ENCODE measurements at regions not wholly inside any gene's neighbourhood (a gene's known extent, or its start where the extent isn't known, plus 50 kb on each side); places are given as distances from the start of the nearest gene placed in this dataset.

DNA sequence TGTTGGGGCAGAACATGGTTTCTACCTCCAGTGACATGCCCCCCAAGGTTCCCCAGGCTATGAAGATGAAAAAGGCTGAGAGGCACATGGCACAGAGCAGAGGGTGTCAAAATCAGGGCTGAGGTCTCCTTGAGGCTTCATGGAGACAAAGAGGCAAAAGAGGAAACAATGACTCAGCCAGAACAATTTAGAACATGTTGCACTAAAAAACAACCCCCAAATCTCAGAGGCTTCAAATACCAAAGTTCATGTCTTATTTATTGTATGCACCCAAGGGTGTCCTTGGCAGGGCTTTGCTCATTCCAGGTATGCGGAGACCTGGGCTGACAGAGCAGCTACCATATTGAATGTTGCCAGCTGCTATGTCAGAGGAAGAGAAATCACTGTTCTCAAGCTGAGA is 964.1 kb downstream of the GRID1 start:
- Mint-ChIP-seq H3K36me3 (ENCODE audit: low read depth) (peaks cover 17% of the 10 kb centered on the region; the same call in 2 of the 3 replicates), H3K4me1 (no peaks in the 10 kb centered on the region; the same call in 1 of the 3 replicates), H3K9me3 (peaks cover 76% of the 10 kb centered on the region), H3K27me3 (ENCODE audit: insufficient read depth, low read depth, poor library complexity) (peaks cover 3% of the 10 kb centered on the region), H3K4me3 (no peak overlapping the region), H3K27ac (no peak overlapping the region)
- Histone ChIP-seq H3K4me1 (ENCODE audit: insufficient read depth) (no peaks in the 10 kb centered on the region), H3K27me3 (ENCODE audit: insufficient read depth) (no peaks in the 10 kb centered on the region), H3K79me2 (replicated peaks; ENCODE audit: insufficient read depth) (no peaks in the 10 kb centered on the region), H3K9me2 (ENCODE audit: insufficient read depth) (no peaks in the 10 kb centered on the region), H3K4me2 (no peak overlapping the region), H3K27ac (ENCODE audit: low read depth) (no peak overlapping the region), H3K36me3 (ENCODE audit: insufficient read depth) (no peaks in the 10 kb centered on the region), H3F3A (replicated peaks; ENCODE audit: low read depth) (no peaks in the 10 kb centered on the region), H3K4me3 (no peak overlapping the region), H4K20me1 (replicated peaks; ENCODE audit: insufficient read depth) (no peaks in the 10 kb centered on the region), H2AFZ (no peak overlapping the region)
- DNase-seq (ENCODE audit: low spot score) (no peak), ATAC-seq (no peak)
- TF ChIP-seq ZNF331 (CRISPR knock-in tag; IDR thresholded peaks at IDR 0.05; ENCODE audit: low read depth) (no peak), JUNB (IDR thresholded peaks at IDR 0.05; ENCODE audit: unreplicated experiment) (no peak)

DNA sequence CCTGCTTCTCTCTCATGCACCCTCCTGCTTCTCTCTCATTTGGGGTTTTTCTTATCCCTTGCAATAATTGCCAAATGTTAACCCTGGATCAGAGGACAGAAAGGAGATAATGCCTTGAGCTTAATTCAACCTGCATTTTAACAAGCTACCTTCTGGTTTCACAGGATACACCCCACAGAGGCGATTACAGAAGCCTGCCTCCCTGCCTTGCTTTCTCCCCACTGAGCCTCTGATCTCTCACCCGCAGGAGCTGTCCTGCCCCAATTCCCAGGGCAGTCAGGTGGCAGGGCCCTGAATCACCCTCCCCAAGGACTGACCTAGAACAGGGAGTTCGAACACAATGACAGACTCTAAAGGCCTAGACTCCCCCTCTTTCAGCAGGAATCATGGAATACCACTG is 959.5 kb downstream of the GRID1 start:
- Mint-ChIP-seq H3K9me3 (peaks cover 82% of the 10 kb centered on the region), H3K4me1 (no peaks in the 10 kb centered on the region; the same call in 1 of the 3 replicates), H3K36me3 (ENCODE audit: low read depth) (peaks cover 19% of the 10 kb centered on the region), H3K27ac (no peak overlapping the region), H3K27me3 (ENCODE audit: insufficient read depth, low read depth, poor library complexity) (peaks cover 3% of the 10 kb centered on the region), H3K4me3 (no peak overlapping the region)
- Histone ChIP-seq H3F3A (replicated peaks; ENCODE audit: low read depth) (no peaks in the 10 kb centered on the region), H3K36me3 (ENCODE audit: insufficient read depth) (no peaks in the 10 kb centered on the region), H3K4me1 (ENCODE audit: insufficient read depth) (no peaks in the 10 kb centered on the region), H4K20me1 (replicated peaks; ENCODE audit: insufficient read depth) (no peaks in the 10 kb centered on the region), H3K4me3 (no peak overlapping the region), H3K9me2 (ENCODE audit: insufficient read depth) (no peaks in the 10 kb centered on the region), H3K27ac (ENCODE audit: low read depth) (no peak overlapping the region), H2AFZ (no peak overlapping the region), H3K79me2 (replicated peaks; ENCODE audit: insufficient read depth) (no peaks in the 10 kb centered on the region), H3K4me2 (no peak overlapping the region), H3K27me3 (ENCODE audit: insufficient read depth) (no peaks in the 10 kb centered on the region)
- ATAC-seq (no peak), DNase-seq (ENCODE audit: low spot score) (no peak)
- TF ChIP-seq STAT1 (IDR thresholded peaks at IDR 0.05; ENCODE audit: unreplicated experiment) = no peak
- no peak for TF ChIP-seq CREB1 (CRISPR knock-in tag; IDR thresholded peaks at IDR 0.05; ENCODE audit: low read depth)
- TF ChIP-seq, protein P1, sequence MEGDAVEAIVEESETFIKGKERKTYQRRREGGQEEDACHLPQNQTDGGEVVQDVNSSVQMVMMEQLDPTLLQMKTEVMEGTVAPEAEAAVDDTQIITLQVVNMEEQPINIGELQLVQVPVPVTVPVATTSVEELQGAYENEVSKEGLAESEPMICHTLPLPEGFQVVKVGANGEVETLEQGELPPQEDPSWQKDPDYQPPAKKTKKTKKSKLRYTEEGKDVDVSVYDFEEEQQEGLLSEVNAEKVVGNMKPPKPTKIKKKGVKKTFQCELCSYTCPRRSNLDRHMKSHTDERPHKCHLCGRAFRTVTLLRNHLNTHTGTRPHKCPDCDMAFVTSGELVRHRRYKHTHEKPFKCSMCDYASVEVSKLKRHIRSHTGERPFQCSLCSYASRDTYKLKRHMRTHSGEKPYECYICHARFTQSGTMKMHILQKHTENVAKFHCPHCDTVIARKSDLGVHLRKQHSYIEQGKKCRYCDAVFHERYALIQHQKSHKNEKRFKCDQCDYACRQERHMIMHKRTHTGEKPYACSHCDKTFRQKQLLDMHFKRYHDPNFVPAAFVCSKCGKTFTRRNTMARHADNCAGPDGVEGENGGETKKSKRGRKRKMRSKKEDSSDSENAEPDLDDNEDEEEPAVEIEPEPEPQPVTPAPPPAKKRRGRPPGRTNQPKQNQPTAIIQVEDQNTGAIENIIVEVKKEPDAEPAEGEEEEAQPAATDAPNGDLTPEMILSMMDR (conservative IDR thresholded peaks at IDR 0.05; ENCODE audit: low read depth in 2 of 2) = no peak
- no peak for TF ChIP-seq EZH2phosphoT487 (IDR thresholded peaks at IDR 0.05; ENCODE audit: unreplicated experiment)
- TF ChIP-seq, protein P2, sequence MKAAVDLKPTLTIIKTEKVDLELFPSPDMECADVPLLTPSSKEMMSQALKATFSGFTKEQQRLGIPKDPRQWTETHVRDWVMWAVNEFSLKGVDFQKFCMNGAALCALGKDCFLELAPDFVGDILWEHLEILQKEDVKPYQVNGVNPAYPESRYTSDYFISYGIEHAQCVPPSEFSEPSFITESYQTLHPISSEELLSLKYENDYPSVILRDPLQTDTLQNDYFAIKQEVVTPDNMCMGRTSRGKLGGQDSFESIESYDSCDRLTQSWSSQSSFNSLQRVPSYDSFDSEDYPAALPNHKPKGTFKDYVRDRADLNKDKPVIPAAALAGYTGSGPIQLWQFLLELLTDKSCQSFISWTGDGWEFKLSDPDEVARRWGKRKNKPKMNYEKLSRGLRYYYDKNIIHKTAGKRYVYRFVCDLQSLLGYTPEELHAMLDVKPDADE (IDR thresholded peaks at IDR 0.05) = no peak
- TF ChIP-seq JUNB (IDR thresholded peaks at IDR 0.05; ENCODE audit: unreplicated experiment) = no peak
- TF ChIP-seq, protein P3, sequence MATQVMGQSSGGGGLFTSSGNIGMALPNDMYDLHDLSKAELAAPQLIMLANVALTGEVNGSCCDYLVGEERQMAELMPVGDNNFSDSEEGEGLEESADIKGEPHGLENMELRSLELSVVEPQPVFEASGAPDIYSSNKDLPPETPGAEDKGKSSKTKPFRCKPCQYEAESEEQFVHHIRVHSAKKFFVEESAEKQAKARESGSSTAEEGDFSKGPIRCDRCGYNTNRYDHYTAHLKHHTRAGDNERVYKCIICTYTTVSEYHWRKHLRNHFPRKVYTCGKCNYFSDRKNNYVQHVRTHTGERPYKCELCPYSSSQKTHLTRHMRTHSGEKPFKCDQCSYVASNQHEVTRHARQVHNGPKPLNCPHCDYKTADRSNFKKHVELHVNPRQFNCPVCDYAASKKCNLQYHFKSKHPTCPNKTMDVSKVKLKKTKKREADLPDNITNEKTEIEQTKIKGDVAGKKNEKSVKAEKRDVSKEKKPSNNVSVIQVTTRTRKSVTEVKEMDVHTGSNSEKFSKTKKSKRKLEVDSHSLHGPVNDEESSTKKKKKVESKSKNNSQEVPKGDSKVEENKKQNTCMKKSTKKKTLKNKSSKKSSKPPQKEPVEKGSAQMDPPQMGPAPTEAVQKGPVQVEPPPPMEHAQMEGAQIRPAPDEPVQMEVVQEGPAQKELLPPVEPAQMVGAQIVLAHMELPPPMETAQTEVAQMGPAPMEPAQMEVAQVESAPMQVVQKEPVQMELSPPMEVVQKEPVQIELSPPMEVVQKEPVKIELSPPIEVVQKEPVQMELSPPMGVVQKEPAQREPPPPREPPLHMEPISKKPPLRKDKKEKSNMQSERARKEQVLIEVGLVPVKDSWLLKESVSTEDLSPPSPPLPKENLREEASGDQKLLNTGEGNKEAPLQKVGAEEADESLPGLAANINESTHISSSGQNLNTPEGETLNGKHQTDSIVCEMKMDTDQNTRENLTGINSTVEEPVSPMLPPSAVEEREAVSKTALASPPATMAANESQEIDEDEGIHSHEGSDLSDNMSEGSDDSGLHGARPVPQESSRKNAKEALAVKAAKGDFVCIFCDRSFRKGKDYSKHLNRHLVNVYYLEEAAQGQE (IDR thresholded peaks at IDR 0.05; ENCODE audit: unreplicated experiment) = no peak
- no peak for TF ChIP-seq NANOG (IDR thresholded peaks at IDR 0.05; ENCODE audit: borderline replicate concordance)
- no peak for TF ChIP-seq EZH2 (IDR thresholded peaks at IDR 0.05; ENCODE audit: low read depth, unreplicated experiment)
- TF ChIP-seq ZNF331 (CRISPR knock-in tag; IDR thresholded peaks at IDR 0.05; ENCODE audit: low read depth) = no peak
- no peak for TF ChIP-seq POLR2AphosphoS5 (IDR thresholded peaks at IDR 0.05; ENCODE audit: low read depth)

All from GM23338 (cell line).